Duodenal mucosa (tissue), 2 donors: ENCODE measurements at regions not wholly inside any gene's neighbourhood (a gene's known extent, or its start where the extent isn't known, plus 50 kb on each side); places are given as distances from the start of the nearest gene placed in this dataset.
"Not testable (repeated sequence)": the region's sequence is repeated elsewhere in the genome, so short reads cannot be mapped to it uniquely, and the experiment has no call there.

ENCODE experiments used
- H3K27ac ChIP-seq: one replicate; pipeline ENCODE4 v1.7.0; 2013; ENCODE audit warnings: low read depth, low read length
- H3K27me3 ChIP-seq, 2 donors: one replicate each; pipeline ENCODE4 v1.7.0; 2013; ENCODE audit warnings: low read length in 2 of 2, control low read depth in 1 of 2; ENCODE audit not compliant: insufficient read depth in 2 of 2, control insufficient read depth in 1 of 2
- H3K36me3 ChIP-seq, 2 donors: one replicate each; pipeline ENCODE4 v1.7.0; 2013; ENCODE audit warnings: low read length in 2 of 2, control low read depth in 1 of 2; ENCODE audit not compliant: insufficient read depth in 2 of 2, control insufficient read depth in 1 of 2
- H3K4me1 ChIP-seq, 2 donors: one replicate each; pipeline ENCODE4 v1.7.0; 2013; ENCODE audit warnings: low read length in 2 of 2, control low read depth in 1 of 2; ENCODE audit not compliant: insufficient read depth in 2 of 2, control insufficient read depth in 1 of 2
- H3K4me3 ChIP-seq, 2 donors: one replicate each; pipeline ENCODE4 v1.7.0; 2013; ENCODE audit warnings: low read length in 2 of 2, low read depth in 1 of 2
- H3K9ac ChIP-seq, 2 donors: one replicate each; pipeline ENCODE4 v1.7.0; 2013; ENCODE audit warnings: low read length in 2 of 2, low read depth in 1 of 2
- H3K9me3 ChIP-seq, 2 donors: one replicate each; pipeline ENCODE4 v1.7.0; 2013; ENCODE audit warnings: low read length in 2 of 2, control low read depth in 1 of 2; ENCODE audit not compliant: control insufficient read depth in 1 of 2

- no peaks in the 10 kb centered on the region for H3K4me1 ChIP-seq
- H3K4me3 ChIP-seq, result no peak overlapping the region
- no peak overlapping the region for H3K27ac ChIP-seq
- H3K27me3 ChIP-seq, result no peaks in the 10 kb centered on the region
- no peaks in the 10 kb centered on the region for H3K9me3 ChIP-seq
- no peak overlapping the region for H3K9ac ChIP-seq
- no peaks in the 10 kb centered on the region for H3K36me3 ChIP-seq
These were observed 227.1 kb downstream of the DUSP10 start for GRCh38 chr1:221514806-221515205.

- H3K4me3 ChIP-seq, result no peak overlapping the region
- H3K36me3 ChIP-seq, result no peaks in the 10 kb centered on the region
- H3K9me3 ChIP-seq, result no peaks in the 10 kb centered on the region
- H3K27ac ChIP-seq, result no peak overlapping the region
- H3K27me3 ChIP-seq, result no peaks in the 10 kb centered on the region
- no peak overlapping the region for H3K9ac ChIP-seq
- no peaks in the 10 kb centered on the region for H3K4me1 ChIP-seq
These were observed 226.4 kb downstream of the DUSP10 start for GRCh38 chr1:221515496-221515895.

DNA sequence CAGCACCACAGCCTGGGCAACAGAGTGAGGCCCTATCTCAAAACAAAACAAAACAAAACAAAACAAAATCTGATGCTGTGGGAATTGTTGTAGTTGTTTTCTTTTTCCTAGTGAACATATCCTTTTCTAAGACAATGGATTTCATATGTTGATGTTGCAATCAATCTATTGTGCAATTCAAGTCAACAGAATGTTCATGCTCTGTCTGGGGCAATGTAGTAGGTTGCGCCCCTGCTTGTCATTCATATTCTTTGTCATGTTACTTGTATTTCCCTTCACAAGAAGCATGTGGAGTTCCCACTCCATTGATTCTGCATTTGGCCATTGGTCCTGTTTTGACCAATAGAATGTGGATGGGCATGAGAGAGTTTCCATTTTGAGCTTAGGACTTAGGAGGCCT, 223.9 kb downstream of the DUSP10 start:
- Histone ChIP-seq H3K4me3 (no peak overlapping the region), H3K4me1 (no peaks in the 10 kb centered on the region), H3K9ac (no peak overlapping the region), H3K9me3 (no peaks in the 10 kb centered on the region), H3K27ac (no peak overlapping the region), H3K36me3 (no peaks in the 10 kb centered on the region), H3K27me3 (no peaks in the 10 kb centered on the region)

- H3K4me3 ChIP-seq, result no peak overlapping the region
- no peak overlapping the region for H3K27ac ChIP-seq
- H3K27me3 ChIP-seq, result no peaks in the 10 kb centered on the region
- H3K9ac ChIP-seq, result no peak overlapping the region
- H3K36me3 ChIP-seq, result no peaks in the 10 kb centered on the region
- no peaks in the 10 kb centered on the region for H3K9me3 ChIP-seq
- no peaks in the 10 kb centered on the region for H3K4me1 ChIP-seq
These were observed 221.6 kb downstream of the DUSP10 start for GRCh38 chr1:221520250-221520649.

DNA sequence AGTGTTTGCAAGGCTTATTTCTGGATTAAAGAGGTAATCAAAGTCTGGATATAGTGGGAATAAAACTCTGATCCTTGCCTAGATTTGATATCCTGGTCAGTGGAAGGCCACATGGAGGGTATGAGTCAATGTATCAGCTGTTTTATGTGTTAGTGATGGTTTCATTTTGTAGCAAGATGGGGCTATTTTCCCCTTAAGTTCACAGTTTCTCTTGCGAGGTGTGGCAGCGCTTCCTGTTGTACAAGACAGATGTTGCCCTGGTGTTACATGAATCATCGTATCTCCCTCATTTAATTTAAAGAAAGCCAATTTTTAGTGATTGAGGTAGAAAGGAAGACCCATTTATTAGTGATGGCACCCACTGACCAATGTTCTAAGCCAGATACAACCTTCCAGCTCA, 220.2 kb downstream of the DUSP10 start:
- Histone ChIP-seq H3K9ac (no peak overlapping the region), H3K9me3 (no peaks in the 10 kb centered on the region), H3K4me3 (no peak overlapping the region), H3K36me3 (no peaks in the 10 kb centered on the region), H3K4me1 (no peaks in the 10 kb centered on the region), H3K27ac (no peak overlapping the region), H3K27me3 (no peaks in the 10 kb centered on the region)

DNA sequence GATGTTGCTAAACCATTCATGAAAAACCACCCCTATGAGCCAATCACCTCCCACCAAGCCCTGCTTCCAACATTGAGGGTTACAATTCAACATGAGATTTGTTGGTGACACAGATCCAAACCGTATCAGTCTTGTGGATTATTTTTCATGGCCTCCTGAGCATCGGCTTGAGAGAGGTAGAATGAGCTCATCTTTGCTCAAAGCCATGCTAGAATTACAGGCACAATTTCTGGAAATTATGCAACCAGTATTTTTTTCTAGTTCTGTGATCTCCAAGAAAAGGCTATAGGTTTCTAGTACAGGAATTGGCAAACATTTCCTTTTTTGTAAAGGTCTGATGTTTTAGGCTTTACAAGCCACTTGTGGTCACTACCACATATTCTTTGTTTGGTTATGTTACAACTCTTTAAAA, 219.4 kb downstream of the DUSP10 start:
- Histone ChIP-seq H3K9ac (no peak overlapping the region), H3K27me3 (no peaks in the 10 kb centered on the region), H3K4me3 (no peak overlapping the region), H3K4me1 (no peaks in the 10 kb centered on the region), H3K9me3 (no peaks in the 10 kb centered on the region), H3K27ac (no peak overlapping the region), H3K36me3 (no peaks in the 10 kb centered on the region)

DNA sequence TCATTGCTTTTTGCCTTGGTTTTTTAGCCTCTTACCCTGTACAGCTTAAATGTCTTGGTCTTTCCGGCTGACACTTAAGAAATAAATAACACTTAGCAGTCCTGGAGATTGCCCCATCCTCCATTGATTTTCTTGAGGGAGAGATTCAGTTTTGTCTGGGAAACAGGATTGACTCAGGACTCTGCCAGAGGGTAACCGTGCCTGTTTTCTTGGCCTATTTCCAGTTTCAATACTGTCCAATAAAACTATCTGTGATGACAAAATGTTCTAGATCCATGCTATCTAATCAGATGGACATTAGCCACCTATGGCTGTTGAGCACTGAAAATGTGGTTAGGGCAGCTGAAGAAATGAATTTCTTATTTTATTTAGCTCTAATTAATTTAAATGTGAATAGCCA, 216.1 kb downstream of the DUSP10 start:
- no peaks in the 10 kb centered on the region for H3K36me3 ChIP-seq
- H3K4me3 ChIP-seq, result no peak overlapping the region
- no peak overlapping the region for H3K27ac ChIP-seq
- no peak overlapping the region for H3K9ac ChIP-seq
- no peaks in the 10 kb centered on the region for H3K27me3 ChIP-seq
- no peaks in the 10 kb centered on the region for H3K9me3 ChIP-seq
- no peaks in the 10 kb centered on the region for H3K4me1 ChIP-seq

DNA sequence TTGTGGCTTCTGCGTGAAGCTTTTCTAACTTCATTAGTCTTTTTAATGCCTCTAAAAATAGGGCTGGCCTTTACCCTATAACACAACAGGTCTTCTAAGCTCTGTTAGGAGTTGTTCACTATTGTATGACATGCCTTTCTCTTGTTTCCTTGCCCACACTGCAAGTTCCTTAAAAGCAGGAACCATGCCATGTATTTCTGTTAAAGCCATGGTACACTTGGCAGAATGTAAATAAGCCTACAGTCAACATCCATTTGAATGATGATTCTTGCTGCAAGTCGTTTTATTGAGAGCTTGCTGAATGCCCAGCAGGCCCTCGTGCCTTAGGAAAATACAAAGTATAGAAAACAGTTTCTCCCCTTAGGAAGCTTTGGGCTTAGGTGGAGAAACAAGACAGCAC, 214.6 kb downstream of the DUSP10 start:
- no peaks in the 10 kb centered on the region for H3K9me3 ChIP-seq
- H3K27ac ChIP-seq, result no peak overlapping the region
- no peak overlapping the region for H3K9ac ChIP-seq
- H3K36me3 ChIP-seq, result no peaks in the 10 kb centered on the region
- no peak overlapping the region for H3K4me3 ChIP-seq
- H3K4me1 ChIP-seq, result no peaks in the 10 kb centered on the region
- H3K27me3 ChIP-seq, result no peaks in the 10 kb centered on the region

- Histone ChIP-seq H3K4me3 (no peak overlapping the region), H3K9me3 (no peaks in the 10 kb centered on the region), H3K36me3 (no peaks in the 10 kb centered on the region), H3K9ac (no peak overlapping the region), H3K27me3 (no peaks in the 10 kb centered on the region), H3K27ac (no peak overlapping the region), H3K4me1 (no peaks in the 10 kb centered on the region)
These were observed 213.8 kb downstream of the DUSP10 start for GRCh38 chr1:221527886-221528624.

GRCh38 chr1:221530159-221530558, 211.7 kb downstream of the DUSP10 start:
- not testable (repeated sequence) for H3K36me3 ChIP-seq, H3K27ac ChIP-seq, H3K9me3 ChIP-seq, H3K4me3 ChIP-seq, H3K4me1 ChIP-seq, H3K9ac ChIP-seq, H3K27me3 ChIP-seq

DNA sequence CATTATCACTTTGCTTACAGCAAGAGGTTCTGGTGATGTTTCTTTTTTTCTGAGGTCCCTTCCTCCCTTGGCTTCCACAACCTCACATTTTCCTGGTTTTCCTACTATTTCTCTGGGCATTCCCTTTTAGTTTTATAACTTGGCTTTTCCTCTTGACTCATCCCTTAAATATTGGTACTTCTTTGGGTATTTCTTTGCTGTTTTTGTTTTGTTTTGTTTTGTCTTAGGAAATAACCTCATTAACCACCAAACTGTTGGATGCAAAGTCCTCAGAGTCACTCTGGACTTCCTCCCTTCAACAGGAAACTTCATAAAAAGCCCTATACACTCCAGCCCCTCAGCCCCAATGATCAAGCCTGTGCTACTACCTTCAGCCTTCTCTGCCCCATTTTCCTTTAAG, 211.1 kb downstream of the DUSP10 start:
- Histone ChIP-seq H3K9ac (no peak overlapping the region), H3K27ac (no peak overlapping the region), H3K9me3 (no peaks in the 10 kb centered on the region), H3K4me1 (no peaks in the 10 kb centered on the region), H3K36me3 (no peaks in the 10 kb centered on the region), H3K27me3 (no peaks in the 10 kb centered on the region), H3K4me3 (no peak overlapping the region)
